IMR-90 (cell line): ENCODE measurements at regions not wholly inside any gene's neighbourhood (a gene's known extent, or its start where the extent isn't known, plus 50 kb on each side); places are given as distances from the start of the nearest gene placed in this dataset.

Experiments used
- ATAC-seq: fragments of 200-7000 bp; cut with Tn5 transposase; 2 replicates; pipeline ENCODE4 v1.9.1; 2020; ENCODE audit warnings: low read depth, mild to moderate bottlenecking, moderate library complexity
- BruUV-seq: library from RNA; stranded (reverse); fragments of 400-500 nt; replicated peaks from 2 replicates; lab custom pipeline; 2021; lab: Mats Ljungman, UMichigan
- CTCF ChIA-PET: fragments of 300-600 bp; formaldehyde crosslinking; extraction: SDS; loops from one replicate; lab custom pipeline; 2021; ENCODE audit warnings: antibody characterized with exemption; lab: Yijun Ruan, JAX
- POLR2A ChIA-PET: fragments of 300-600 bp; sonication (Branson Sonifier 250); formaldehyde crosslinking; loops from one replicate; lab custom pipeline; 2022; ENCODE audit warnings: antibody characterized with exemption; ENCODE audit not compliant: unreplicated experiment; lab: Charles Lee
- DNase-seq: peaks from one replicate; pipeline ENCODE4 v3.0.0; 2013
- H2AFZ ChIP-seq: replicated peaks from 2 replicates; pipeline ENCODE3; 2013; ENCODE audit warnings: low read length, mild to moderate bottlenecking; ENCODE audit not compliant: poor library complexity
- H2AK5ac ChIP-seq: 2 replicates; pipeline ENCODE4 v1.6.1; 2013; ENCODE audit warnings: low read depth, low read length, inconsistent platforms
- H2AK9ac ChIP-seq: replicated peaks from 2 replicates; pipeline ENCODE3; 2013; ENCODE audit warnings: mild to moderate bottlenecking, low read depth, low read length, moderate library complexity; ENCODE audit not compliant: poor library complexity
- H2BK120ac ChIP-seq: 2 replicates; pipeline ENCODE4 v1.6.1; 2013; ENCODE audit warnings: low read depth, low read length, inconsistent platforms
- H2BK15ac ChIP-seq: 3 replicates; pipeline ENCODE4 v1.6.1; 2013; ENCODE audit warnings: low read depth, low read length, inconsistent platforms
- H2BK20ac ChIP-seq: 2 replicates; pipeline ENCODE4 v1.6.1; 2013; ENCODE audit warnings: low read depth, mild to moderate bottlenecking, inconsistent platforms, low read length, moderate library complexity
- H2BK5ac ChIP-seq: 2 replicates; pipeline ENCODE4 v1.6.1; 2013; ENCODE audit warnings: mild to moderate bottlenecking, low read depth, low read length, inconsistent platforms; ENCODE audit not compliant: poor library complexity, severe bottlenecking
- H3K14ac ChIP-seq: replicated peaks from 2 replicates; pipeline ENCODE4 v1.6.1; 2013; ENCODE audit warnings: low read depth, low read length, inconsistent platforms
- H3K18ac ChIP-seq: 2 replicates; pipeline ENCODE4 v1.6.1; 2013; ENCODE audit warnings: low read depth, low read length, control low read depth
- H3K23ac ChIP-seq: 2 replicates; pipeline ENCODE4 v1.6.1; 2013; ENCODE audit warnings: low read depth, low read length, inconsistent platforms
- H3K27ac ChIP-seq: 2 replicates; pipeline ENCODE4 v1.5.1; 2013; ENCODE audit warnings: mild to moderate bottlenecking, control low read depth, low read length; ENCODE audit not compliant: insufficient read depth
- H3K27me3 ChIP-seq: 2 replicates; pipeline ENCODE4 v1.6.1; 2013; ENCODE audit warnings: low read length; ENCODE audit not compliant: control insufficient read depth, insufficient read depth
- H3K36me3 ChIP-seq: 2 replicates; pipeline ENCODE4 v1.6.1; 2013; ENCODE audit warnings: low read length, mixed read lengths; ENCODE audit not compliant: control insufficient read depth, insufficient read depth
- H3K4ac ChIP-seq: 2 replicates; pipeline ENCODE4 v1.6.1; 2013; ENCODE audit warnings: low read depth, low read length, inconsistent platforms
- H3K4me1 ChIP-seq: 2 replicates; pipeline ENCODE4 v1.6.1; 2013; ENCODE audit warnings: low read length, mixed read lengths; ENCODE audit not compliant: control insufficient read depth, insufficient read depth
- H3K4me2 ChIP-seq: 2 replicates; pipeline ENCODE4 v1.6.1; 2013; ENCODE audit warnings: low read depth, mild to moderate bottlenecking, control low read depth, low read length, moderate library complexity
- H3K4me3 ChIP-seq: 2 replicates; pipeline ENCODE4 v1.5.1; 2013; ENCODE audit warnings: low read depth, mild to moderate bottlenecking, control low read depth, low read length, moderate library complexity; ENCODE audit not compliant: insufficient read depth
- H3K56ac ChIP-seq: 2 replicates; pipeline ENCODE4 v1.6.1; 2013; ENCODE audit warnings: low read length, inconsistent platforms; ENCODE audit not compliant: insufficient read depth; ENCODE audit errors: extremely low read depth
- H3K79me1 ChIP-seq, 2 experiments: 2 replicates each; pipeline ENCODE4 v1.6.1; 2013; ENCODE audit warnings: low read length in 2 of 2, inconsistent platforms in 1 of 2, low read depth in 1 of 2
- H3K9ac ChIP-seq: 2 replicates; pipeline ENCODE4 v1.6.1; 2013; ENCODE audit warnings: low read depth, low read length, control low read depth
- H3K9me1 ChIP-seq: 2 replicates; pipeline ENCODE4 v1.6.1; 2013; ENCODE audit warnings: low read length, inconsistent platforms; ENCODE audit not compliant: insufficient read depth
- H3K9me3 ChIP-seq: 2 replicates; pipeline ENCODE4 v1.6.1; 2013; ENCODE audit warnings: low read length; ENCODE audit not compliant: control insufficient read depth, insufficient read depth
- H4K20me1 ChIP-seq: 2 replicates; pipeline ENCODE4 v1.6.1; 2013; ENCODE audit warnings: low read length, inconsistent platforms; ENCODE audit not compliant: insufficient read depth
- H4K5ac ChIP-seq: 2 replicates; pipeline ENCODE4 v1.6.1; 2013; ENCODE audit warnings: mild to moderate bottlenecking, low read depth, low read length, control low read depth
- H4K8ac ChIP-seq, 2 experiments: 2 replicates each; pipeline ENCODE4 v1.6.1; 2013; ENCODE audit warnings: low read depth in 2 of 2, low read length in 2 of 2, control low read depth in 1 of 2, inconsistent platforms in 1 of 2
- H4K91ac ChIP-seq: 2 replicates; pipeline ENCODE4 v1.6.1; 2013; ENCODE audit warnings: low read depth, low read length, inconsistent platforms; ENCODE audit not compliant: insufficient read depth
- FOS ChIP-seq: fragments of 150-350 bp; IDR thresholded peaks from 2 replicates; pipeline ENCODE4 v1.6.1; 2016; ENCODE audit warnings: low read depth, low read length
- MXI1 ChIP-seq: IDR thresholded peaks from 2 replicates; pipeline ENCODE4 v1.6.1; 2012; ENCODE audit warnings: low read depth, mild to moderate bottlenecking, low read length, moderate library complexity, borderline replicate concordance
- NFE2L2 ChIP-seq: fragments of 150-350 bp; IDR thresholded peaks from 2 replicates; pipeline ENCODE4 v1.6.1; 2016; ENCODE audit warnings: low read depth, mild to moderate bottlenecking, low read length
- WGBS, 2 experiments: methylation state at CpG; one replicate each; pipeline versions ENCODE4 v1.1.5 to v1.1.7; 2013; ENCODE audit warnings: missing lambda C conversion rate in 2 of 2; ENCODE audit not compliant: insufficient read length in 1 of 2; ENCODE audit errors: extremely low coverage in 2 of 2; 5-methylcytosine and 5-hydroxymethylcytosine counted together
- dilution Hi-C: fragments of 300-500 bp; cut with HindIII; formaldehyde crosslinking; loops from one replicate; pipeline ENCODE4 v1.14.3; 2018; ENCODE audit warnings: low sequenced_read_pairs; ENCODE audit not compliant: unreplicated experiment
- in situ Hi-C: fragments of 300-500 bp; cut with MboI; formaldehyde crosslinking; loops from 3 replicates; pipeline ENCODE4 v1.14.3; 2019; ENCODE audit warnings: low sequenced_read_pairs, inconsistent platforms, mixed read lengths
- intact Hi-C: fragments of 100-400 bp; cut with micrococcal nuclease; formaldehyde crosslinking; loops from 2 replicates; pipeline ENCODE4 v1.10.0; 2022

DNA sequence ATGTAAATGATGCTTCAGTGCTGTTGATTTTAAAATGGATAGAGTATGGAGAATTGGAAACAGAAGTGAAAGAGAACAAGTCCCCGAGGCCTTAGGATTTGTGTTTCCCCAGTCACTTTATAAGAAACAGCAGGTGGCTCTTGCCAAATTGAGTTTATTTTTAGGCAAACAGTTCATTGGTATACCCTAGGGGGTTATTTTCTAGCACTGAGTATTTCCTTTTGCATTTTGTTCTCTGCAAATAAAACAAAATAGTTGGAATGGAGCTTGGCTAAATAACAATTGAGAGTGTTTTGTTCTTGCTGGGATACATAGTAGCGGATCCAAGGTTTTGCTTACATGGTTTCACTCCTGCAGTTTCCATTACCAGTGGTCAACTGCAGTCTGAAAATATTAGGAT is 591.1 kb upstream of the C16orf82 start:
- H4K20me1 ChIP-seq = no peaks in the 10 kb centered on the region
- no peak overlapping the region for H3K23ac ChIP-seq
- DNase-seq (no peak), ATAC-seq (no peak)
- no peak overlapping the region for H2AK9ac ChIP-seq
- no peak overlapping the region for H3K4me3 ChIP-seq
- H3K27ac ChIP-seq = no peak overlapping the region
- no peak overlapping the region for H2BK5ac ChIP-seq
- H2AK5ac ChIP-seq = no peak overlapping the region
- no peak overlapping the region for H3K4ac ChIP-seq
- H2BK120ac ChIP-seq = no peak overlapping the region
- H4K5ac ChIP-seq = no peak overlapping the region
- no peaks in the 10 kb centered on the region for H3K36me3 ChIP-seq
- H4K91ac ChIP-seq = no peak overlapping the region
- POLR2A ChIA-PET = no interaction called here
- in situ Hi-C loops = no loop called here
- H3K4me2 ChIP-seq = no peak overlapping the region
- H3K4me1 ChIP-seq = no peaks in the 10 kb centered on the region
- intact Hi-C loops = no loop called here
- no peak overlapping the region for H3K56ac ChIP-seq
- no peak overlapping the region for H4K8ac ChIP-seq
- H3K14ac ChIP-seq = no peak overlapping the region
- no peak for TF ChIP-seq FOS
- no peak for TF ChIP-seq MXI1
- no peak for TF ChIP-seq NFE2L2
- no CpG with 5 or more reads among the region's 2 CpGs for whole genome bisulfite sequencing, 2 experiments
- H3K9me3 ChIP-seq = peaks cover 3% of the 10 kb centered on the region; the same call in 1 of the 2 replicates
- no peaks in the 10 kb centered on the region for H3K79me1 ChIP-seq
- no peak overlapping the region for H2AFZ ChIP-seq
- H2BK20ac ChIP-seq = no peak overlapping the region
- dilution Hi-C loops = no loop called here
- CTCF ChIA-PET = no interaction called here
- BruUV-seq = no TSS peak
- no peak overlapping the region for H2BK15ac ChIP-seq
- no peak overlapping the region for H3K9ac ChIP-seq
- no peaks in the 10 kb centered on the region for H3K27me3 ChIP-seq
- H3K18ac ChIP-seq = no peak overlapping the region
- no peaks in the 10 kb centered on the region for H3K9me1 ChIP-seq
